ENCODE measurements at regions not wholly inside any gene's neighbourhood (a gene's known extent, or its start where the extent isn't known, plus 50 kb on each side); places are given as distances from the start of the nearest gene placed in this dataset.

DNA sequence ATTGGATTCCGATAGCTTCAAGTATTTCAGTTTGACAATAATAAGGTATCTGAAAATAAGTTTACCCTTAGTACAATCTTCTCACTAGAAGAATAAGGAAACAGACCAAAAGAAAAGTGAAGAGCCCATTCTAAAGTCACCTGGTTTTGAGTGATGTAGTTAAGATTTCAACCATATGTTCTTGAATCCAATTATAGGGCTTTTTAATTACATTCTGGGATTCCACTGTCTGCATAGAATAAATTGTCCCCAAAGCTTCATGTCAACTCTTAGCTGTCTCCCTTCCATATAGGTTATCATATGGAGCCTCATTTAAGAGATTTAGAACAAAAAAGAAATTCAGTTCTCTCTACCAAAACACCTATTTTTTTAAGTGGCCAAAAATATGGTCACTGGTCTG lies 1158.8 kb downstream of the IGSF11 start:
- TF ChIP-seq GATA3 (IDR thresholded peaks at IDR 0.05; ENCODE audit: low read depth, low read length) (no peak), GATA2 (IDR thresholded peaks at IDR 0.05; ENCODE audit: low read depth, low read length) (no peak)
